GM15510 (cell line): ENCODE measurements at regions not wholly inside any gene's neighbourhood (a gene's known extent, or its start where the extent isn't known, plus 50 kb on each side); places are given as distances from the start of the nearest gene placed in this dataset.

Source experiments
- POLR2A ChIP-seq: IDR thresholded peaks from 3 replicates; pipeline ENCODE4 v1.6.1; 2011; ENCODE audit warnings: borderline replicate concordance; ENCODE audit not compliant: insufficient read length; ENCODE audit errors: extremely low read depth

- no peak for TF ChIP-seq POLR2A
These were observed 522.3 kb upstream of the CFAP20DC start for GRCh38 chr3:59572106-59572505.

GRCh38 chr3:59570806-59571205 lies 521.0 kb upstream of the CFAP20DC start:
- TF ChIP-seq POLR2A, result no peak

- no peak for TF ChIP-seq POLR2A
These were observed 517.8 kb upstream of the CFAP20DC start for GRCh38 chr3:59567661-59568060.

- no peak for TF ChIP-seq POLR2A
These were observed 516.7 kb upstream of the CFAP20DC start for GRCh38 chr3:59566481-59566975.

- TF ChIP-seq POLR2A, result no peak
These were observed 515.3 kb upstream of the CFAP20DC start for GRCh38 chr3:59565125-59565524.

- TF ChIP-seq POLR2A, result no peak
These were observed 514.1 kb upstream of the CFAP20DC start for GRCh38 chr3:59563966-59564365.

- TF ChIP-seq POLR2A, result no peak
These were observed 513.3 kb upstream of the CFAP20DC start for GRCh38 chr3:59563072-59563605.

GRCh38 chr3:59559721-59560435 lies 510.1 kb upstream of the CFAP20DC start:
- TF ChIP-seq POLR2A, result no peak

GRCh38 chr3:59558906-59559720 lies 509.3 kb upstream of the CFAP20DC start:
- TF ChIP-seq POLR2A, result no peak

GRCh38 chr3:59555593-59556315 lies 505.9 kb upstream of the CFAP20DC start:
- TF ChIP-seq POLR2A, result no peak

- no peak for TF ChIP-seq POLR2A
These were observed 503.3 kb upstream of the CFAP20DC start for GRCh38 chr3:59553076-59553475.

GRCh38 chr3:59551834-59552233 lies 502.0 kb upstream of the CFAP20DC start:
- TF ChIP-seq POLR2A, result no peak

- TF ChIP-seq POLR2A, result no peak
These were observed 500.1 kb upstream of the CFAP20DC start for GRCh38 chr3:59549962-59550361.

- TF ChIP-seq POLR2A, result no peak
These were observed 498.0 kb upstream of the CFAP20DC start for GRCh38 chr3:59547874-59548273.

- no peak for TF ChIP-seq POLR2A
These were observed 496.7 kb upstream of the CFAP20DC start for GRCh38 chr3:59546522-59546921.
